Ovary (tissue), 3 donors: ENCODE measurements at regions not wholly inside any gene's neighbourhood (a gene's known extent, or its start where the extent isn't known, plus 50 kb on each side); places are given as distances from the start of the nearest gene placed in this dataset.

Source experiments
- EP300 ChIP-seq: sonication (generic); formaldehyde crosslinking; IDR thresholded peaks from one replicate; pipeline ENCODE4 v1.6.1; 2017; ENCODE audit warnings: antibody characterized with exemption
- POLR2A ChIP-seq: fragments of 450-650 bp; IDR thresholded peaks from one replicate; pipeline ENCODE4 v1.6.1; 2017; ENCODE audit warnings: antibody characterized with exemption, mild to moderate bottlenecking, moderate library complexity
- TF ChIP-seq, protein P1 (sequence below), 3 donors: fragments of 450-650 bp in 2 of 3; fragments of 200-600 bp in 1 of 3; IDR thresholded peaks; one replicate each; pipeline versions ENCODE4 v1.5.1 to v1.8.0; 2016 to 2022; ENCODE audit warnings: antibody characterized with exemption in 3 of 3, mild to moderate bottlenecking in 1 of 3
- donor health status: DM: no; HTN: no; CAD: no.

DNA sequence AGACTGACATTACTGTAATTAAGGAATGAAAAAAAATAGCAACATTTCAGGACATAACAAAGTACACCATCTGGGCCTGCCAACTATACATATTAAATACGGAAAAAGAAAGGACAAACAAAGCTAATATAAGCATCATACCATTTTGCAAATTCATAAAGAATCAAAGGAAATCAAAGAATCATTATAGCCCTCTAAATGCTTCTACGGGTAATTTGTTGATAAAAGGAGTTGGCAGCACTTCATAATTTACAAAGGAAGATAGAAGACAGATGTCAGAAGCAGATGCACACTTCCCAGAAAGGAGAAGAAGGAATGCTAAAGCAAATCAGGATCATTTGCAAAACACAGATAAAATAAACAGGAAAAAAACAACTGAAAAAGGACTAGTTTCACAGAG lies 1757.3 kb downstream of the PCDH7 start:
- TF ChIP-seq, protein P1, sequence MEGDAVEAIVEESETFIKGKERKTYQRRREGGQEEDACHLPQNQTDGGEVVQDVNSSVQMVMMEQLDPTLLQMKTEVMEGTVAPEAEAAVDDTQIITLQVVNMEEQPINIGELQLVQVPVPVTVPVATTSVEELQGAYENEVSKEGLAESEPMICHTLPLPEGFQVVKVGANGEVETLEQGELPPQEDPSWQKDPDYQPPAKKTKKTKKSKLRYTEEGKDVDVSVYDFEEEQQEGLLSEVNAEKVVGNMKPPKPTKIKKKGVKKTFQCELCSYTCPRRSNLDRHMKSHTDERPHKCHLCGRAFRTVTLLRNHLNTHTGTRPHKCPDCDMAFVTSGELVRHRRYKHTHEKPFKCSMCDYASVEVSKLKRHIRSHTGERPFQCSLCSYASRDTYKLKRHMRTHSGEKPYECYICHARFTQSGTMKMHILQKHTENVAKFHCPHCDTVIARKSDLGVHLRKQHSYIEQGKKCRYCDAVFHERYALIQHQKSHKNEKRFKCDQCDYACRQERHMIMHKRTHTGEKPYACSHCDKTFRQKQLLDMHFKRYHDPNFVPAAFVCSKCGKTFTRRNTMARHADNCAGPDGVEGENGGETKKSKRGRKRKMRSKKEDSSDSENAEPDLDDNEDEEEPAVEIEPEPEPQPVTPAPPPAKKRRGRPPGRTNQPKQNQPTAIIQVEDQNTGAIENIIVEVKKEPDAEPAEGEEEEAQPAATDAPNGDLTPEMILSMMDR (IDR thresholded peaks at IDR 0.05): no peak
- TF ChIP-seq POLR2A (no peak), EP300 (no peak)
